ENCODE measurements at regions not wholly inside any gene's neighbourhood (a gene's known extent, or its start where the extent isn't known, plus 50 kb on each side); places are given as distances from the start of the nearest gene placed in this dataset.

DNA sequence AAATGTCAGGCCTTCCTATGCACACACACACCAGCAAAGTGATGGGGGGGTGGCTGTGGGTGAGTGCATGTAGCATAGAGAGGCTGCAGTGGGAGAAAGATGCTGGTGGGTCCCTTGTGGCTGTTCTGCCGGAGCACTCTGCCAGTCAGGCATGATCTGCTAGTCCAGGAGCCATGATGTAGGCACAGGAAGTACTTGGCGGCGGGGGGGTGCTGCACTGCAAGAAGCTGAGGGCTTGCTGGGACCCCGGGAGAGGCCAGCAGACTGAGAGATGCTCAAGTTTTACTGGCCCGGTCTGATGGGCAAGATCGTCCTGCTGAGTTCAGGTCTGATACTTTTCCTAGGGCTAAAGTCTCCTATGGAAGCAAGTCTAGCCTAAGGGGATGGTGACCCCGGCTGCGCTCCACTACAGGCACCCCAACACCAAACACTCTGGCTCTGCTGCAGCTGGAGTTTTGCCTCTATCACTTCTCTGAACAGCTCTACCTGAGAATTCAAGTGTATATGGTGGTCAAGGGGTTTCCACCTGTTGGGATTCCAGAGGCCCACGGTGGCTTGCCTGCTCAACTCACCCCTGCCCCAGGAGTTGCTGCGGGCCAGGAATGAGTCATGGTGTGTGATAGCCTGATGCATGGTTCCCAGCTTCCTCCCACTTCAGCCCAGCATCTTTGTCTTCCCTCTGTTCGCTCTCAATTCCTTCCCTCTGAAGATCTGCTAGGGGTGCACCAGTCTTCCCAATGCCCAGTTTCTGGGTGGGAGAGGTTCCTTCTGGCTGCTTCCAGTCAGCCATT is 971.8 kb upstream of the ADGRB3 start:
- DNase-seq (ENCODE audit: low spot score): no peak

DNA sequence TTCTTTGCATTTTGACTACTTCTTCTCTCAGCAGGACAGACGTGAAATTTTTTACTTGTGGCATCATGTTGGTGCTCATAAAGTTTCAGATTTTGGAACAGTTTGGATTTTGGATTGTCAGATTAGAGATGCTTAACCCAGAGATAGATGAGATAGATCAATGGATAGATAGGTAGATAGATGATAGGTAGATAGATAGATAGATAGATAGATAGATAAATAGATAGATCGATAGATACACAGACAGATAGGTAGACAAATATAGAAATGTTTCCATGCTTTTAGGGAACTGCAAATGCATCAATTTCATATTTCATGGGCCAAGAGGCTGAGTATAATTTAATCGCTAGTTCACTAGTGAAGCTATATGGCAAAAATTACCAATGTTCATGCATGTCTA is 981.5 kb upstream of the ADGRB3 start:
- DNase-seq (ENCODE audit: low spot score): no peak

DNA sequence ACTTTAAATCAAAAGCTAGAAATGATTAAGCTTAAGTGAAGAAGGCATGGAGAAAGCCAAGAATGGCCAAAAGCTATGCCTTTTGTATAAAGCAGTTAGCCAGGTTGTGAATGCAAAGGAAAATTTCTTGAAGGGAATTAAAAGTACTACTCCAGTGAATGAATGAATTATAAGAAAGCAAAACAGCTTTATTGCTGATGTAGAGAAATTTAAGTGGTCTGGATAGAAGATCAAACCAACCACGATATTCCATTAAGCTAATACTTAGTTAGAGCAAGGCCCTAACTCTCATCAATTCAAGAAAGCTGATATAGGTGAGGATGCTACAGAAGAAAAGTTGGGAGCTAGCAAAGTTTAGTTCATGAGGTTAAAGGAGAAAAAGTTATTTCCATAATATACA is 988.5 kb upstream of the ADGRB3 start:
- no peak for DNase-seq (ENCODE audit: low spot score)

DNA sequence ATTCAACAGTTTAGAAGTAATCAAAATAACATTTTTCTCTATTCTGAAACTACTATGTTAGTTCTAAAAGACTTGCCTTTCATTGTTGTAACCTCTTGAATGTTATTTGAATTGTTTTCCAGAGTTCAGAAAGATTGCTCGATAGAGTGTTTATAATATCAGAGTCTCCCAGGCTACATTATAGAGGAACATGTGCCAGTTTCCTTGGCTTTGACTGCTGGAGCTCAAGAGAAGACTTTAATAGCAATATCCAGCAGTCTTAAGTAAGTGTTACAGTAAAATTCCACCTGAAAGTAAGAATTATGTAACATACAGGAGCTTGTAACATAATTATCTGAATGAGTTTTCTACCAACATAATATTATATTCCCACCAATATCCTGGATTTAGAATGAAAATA is 991.8 kb upstream of the ADGRB3 start:
- DNase-seq (ENCODE audit: low spot score): no peak

DNA sequence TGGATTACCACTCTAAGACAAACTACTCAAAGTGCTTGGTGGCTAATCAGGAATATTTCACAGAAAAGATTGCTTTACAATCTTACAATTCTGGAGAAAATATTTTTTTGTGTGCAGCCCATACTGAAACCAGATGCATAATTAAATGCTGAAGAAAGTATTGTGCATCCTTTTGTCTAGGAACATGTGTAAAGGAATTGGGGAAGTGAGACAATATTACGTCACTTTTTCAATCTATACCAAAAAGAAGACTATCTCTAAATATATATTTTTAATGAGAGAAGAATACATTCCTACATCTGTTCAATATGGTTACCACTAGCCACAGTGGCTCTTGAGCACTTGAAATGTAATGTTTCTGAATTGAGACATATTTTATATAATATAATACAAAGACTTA is 992.5 kb upstream of the ADGRB3 start:
- no peak for DNase-seq (ENCODE audit: low spot score)

DNA sequence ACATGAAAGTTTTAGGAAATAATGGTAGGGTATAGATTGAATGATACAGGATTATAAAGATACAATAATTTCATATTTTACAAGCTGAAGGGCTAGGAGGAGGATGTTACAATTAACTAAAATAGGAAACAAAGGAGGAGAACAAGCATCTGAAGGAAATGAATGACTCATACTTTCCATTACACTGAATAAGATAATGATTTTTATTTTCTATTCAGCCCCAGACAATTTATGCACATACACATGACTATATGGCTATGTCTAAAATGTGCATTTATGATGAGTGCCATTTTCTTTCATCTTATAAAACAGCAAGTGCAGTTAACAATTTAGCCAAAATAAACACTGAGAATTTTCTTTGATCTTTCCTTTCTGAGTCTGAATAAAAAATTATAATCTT is 994.6 kb upstream of the ADGRB3 start:
- DNase-seq (ENCODE audit: low spot score): no peak

DNA sequence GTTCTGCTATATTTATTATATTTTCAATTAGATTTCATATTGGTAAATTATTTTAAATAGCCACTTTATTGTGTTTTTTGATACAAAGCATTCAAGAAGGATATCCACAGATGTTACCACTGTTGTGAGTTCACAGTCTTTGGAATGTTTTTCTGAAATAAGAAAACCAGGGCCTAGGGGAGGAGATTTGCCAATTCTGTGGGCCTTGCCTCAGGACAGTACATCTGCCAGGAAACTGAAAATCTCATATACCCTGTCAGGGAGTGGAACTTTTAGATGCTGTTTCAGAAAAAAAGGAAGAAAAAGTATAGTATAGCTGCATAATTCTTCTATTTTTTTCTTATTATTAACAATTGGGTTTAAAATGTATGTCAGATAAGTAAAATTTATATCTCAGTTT is 995.9 kb upstream of the ADGRB3 start:
- DNase-seq (ENCODE audit: low spot score): no peak

DNA sequence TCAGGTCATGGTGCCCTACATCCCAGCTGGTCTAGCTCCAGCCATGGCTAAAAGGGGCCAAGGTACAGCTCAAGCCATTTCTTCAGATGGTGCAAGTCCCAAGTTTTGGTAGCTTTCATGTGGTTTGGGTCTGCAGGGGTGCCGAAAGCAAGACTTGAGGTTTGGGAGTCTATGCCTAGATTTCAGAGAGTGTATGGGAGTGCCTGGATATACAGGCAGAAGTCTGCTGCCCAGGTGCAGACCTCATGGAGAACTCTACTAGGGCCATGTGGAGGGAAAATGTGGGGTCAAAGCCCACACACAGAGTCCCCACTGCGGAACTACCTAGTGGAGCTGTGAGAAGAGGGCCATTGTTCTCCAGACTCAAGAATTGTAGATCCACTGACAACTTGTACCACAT is 1000.9 kb upstream of the ADGRB3 start:
- no peak for DNase-seq (ENCODE audit: low spot score)

DNA sequence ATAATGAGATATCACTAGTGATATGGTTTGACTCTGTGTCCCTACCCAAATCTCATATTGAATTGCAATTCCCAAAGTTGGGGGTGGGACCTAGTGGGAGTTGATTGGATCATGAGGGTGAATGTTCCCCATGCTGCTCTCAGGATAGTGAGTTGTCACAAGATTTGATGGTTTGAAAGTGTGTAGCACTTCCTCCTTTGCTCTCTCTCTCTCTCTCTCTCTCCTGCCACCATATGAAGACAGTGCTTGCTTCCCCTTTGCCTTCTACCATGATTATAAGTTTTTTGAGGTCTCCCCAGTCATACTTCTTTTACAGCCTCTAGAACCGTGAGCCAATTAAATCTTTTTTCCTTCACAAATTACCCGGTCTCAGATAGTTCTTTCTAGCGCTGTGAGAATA is 1002.0 kb upstream of the ADGRB3 start:
- no peak for DNase-seq (ENCODE audit: low spot score)

DNA sequence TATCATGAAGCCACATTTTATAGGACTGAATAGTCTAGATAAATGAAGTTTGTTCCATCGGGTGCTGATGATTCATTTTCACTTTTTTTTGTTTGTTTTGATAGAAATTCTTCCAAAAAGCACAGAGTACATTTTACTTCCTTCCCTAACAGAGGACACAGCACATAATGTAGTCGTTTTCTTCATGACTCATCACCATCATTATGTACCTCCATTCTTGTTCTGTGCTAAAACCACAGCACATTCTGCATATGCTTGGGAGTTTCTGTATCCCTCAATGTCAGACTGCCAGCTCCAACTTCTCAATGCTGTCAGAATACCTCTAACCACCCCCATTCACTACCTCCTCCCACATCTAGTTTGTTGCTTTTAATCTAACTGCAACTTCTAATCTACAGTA is 1004.9 kb upstream of the ADGRB3 start:
- DNase-seq (ENCODE audit: low spot score): no peak

DNA sequence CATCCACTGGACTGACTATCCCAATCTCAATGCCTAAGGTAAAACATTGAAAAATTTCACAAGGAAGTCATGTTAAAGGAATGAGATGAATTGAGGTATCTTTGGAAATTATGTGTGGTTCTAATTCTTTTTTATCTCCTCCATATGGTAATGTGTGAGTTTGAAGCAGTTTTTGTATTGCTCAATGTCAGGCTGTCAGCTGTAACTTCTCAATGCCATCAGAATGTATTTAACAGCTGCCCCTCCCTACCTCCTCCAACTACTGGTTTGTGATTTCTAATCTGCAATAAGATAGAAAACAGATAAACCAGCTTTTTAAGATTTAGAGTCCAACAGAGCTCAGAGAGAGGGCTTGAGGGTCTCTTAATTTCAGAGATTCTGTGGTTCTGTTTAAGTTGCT is 1005.8 kb upstream of the ADGRB3 start:
- no peak for DNase-seq (ENCODE audit: low spot score)

DNA sequence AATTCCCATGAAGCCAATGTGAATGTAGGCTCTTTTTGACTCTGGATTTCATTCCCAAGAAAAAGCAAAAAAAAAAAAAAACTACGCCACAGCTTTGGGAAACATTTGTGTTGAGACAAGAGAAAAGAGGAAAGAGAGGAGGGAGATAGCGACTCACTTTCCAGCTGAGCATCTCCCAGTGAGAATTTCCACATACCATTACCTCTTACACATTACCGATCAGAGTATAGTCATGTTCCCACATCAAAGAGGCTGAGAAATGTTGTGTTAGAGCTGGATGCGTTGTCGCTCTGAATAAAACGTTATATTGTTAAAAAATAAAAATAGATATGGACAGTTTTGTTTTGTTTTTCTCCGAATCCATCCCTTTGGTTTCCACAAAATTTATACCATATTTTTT is 1019.3 kb upstream of the ADGRB3 start:
- no peak for DNase-seq (ENCODE audit: low spot score)

DNA sequence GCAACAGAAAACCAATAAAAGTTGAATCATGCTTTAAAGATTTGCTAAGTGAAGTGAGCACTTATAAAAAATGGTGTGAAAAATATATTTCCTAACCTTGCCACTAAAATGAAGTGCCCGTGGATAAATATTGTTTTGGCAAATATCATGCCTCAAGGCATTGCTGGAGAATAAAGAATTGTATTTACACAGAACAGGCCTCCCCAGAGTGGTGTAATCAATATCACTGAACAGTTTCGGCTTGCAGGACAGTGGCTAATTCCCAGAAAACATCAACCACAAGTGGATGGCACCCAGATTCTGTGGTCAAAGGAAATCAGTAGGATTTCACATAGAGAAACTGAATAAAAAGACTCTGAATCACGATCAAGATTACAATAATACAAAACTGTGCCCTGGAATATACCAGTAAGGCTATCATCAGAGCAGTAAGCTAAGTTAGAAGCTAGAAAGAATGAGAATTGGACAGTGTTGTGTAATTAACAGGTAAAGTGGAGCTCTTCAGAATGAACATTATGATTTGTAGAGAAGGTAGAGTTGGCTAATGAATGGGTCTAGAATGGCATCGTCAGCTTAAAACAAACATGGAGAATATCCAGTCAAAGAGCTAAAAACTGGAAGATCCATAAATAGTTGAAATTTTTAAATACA is 1026.9 kb upstream of the ADGRB3 start:
- DNase-seq (ENCODE audit: low spot score): no peak

DNA sequence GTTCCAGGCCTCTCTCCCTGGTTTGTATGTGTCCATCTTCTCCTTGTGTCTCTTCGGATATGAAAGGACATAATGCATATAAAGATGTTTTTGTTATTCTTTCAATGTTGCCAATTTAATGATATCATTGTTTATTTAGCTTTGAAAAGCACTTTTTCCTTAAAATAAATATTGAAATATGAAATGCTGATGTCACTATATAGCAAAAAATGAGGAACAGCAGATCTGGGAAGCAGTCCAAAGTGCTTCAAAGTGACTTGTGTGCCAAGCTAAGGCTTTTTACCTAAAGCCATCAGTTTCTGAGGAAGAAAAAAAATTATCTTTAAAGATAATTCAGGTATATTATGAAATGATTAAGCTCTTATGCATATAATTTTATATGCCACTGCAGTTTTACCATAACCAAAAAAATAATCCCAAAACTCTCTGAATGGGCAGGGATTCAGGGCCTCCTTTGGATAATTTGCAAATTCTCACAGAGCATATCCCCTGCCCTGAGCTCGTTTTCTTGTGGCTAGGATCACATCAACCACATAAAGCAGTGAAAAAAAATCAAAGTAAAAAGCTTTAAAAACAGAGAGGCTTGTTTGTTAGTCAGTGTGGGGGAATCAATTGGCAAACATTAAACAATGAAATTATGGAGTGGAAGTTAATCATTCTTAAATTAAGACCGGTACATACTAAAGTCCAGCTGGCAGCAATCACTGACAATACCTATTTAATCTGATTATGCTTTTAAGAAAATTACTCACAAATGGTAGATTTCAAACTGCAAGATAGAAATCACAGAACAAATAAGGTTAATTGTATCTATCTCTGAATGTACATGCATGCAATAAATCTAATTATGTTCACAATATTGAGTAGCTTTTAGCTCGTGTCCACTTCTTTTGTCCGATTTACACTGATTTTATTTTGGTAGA is 1027.9 kb upstream of the ADGRB3 start:
- DNase-seq (ENCODE audit: low spot score): no peak

DNA sequence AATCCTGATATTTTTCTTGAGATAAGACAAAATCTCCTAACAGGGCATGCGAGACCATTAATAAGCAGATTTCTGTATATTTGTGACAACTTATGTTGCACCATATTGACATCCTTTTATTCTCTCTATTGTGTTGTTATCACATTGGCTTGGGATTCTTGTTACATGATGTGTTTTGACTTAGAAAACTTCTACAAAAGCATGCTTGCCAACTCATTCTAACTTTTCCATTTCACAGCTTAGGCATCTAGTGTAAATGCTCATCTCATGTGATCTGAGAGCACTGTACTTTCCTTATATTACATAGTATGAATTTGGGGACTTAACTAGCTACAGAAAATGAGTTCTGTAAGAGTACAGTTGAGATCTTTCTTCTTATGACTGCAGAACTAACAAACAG is 1040.7 kb upstream of the ADGRB3 start:
- no peak for DNase-seq (ENCODE audit: low spot score)

DNA sequence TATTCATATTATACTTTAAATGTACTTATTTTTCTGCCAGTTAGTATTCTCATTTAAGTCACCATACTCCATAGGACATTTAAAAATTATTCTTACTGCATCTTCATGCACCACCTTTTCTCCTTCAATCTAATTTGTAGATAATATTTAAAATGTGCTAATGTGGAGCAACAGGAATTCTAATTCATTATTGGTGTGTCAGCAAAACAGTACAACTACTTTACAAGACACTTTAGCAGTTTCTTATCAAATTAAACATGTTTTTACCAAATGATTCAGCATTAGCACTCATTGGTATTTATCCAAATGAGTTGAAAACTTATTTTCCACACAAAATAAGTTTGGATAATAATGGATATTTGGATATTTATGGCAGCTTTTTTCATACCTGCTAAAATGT is 1041.8 kb upstream of the ADGRB3 start:
- no peak for DNase-seq (ENCODE audit: low spot score)

DNA sequence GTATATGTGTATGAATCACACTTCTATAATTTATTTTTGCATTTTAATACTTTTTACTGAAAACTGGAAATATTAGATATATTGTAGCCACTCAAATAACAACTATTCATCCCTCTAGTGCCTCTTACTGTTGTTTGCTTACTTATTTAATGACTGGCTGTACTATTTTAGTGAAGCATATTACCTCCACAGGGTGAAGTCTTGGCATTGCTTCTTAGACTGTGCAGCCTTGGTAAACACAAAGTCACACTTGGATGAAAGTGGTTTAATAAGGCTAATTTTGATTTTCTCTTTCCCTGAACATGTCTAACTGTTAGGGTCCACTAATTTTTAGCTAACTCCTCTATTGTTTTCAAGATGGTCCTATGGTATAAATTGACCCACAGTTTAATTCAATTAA is 1043.2 kb upstream of the ADGRB3 start:
- no peak for DNase-seq (ENCODE audit: low spot score)

DNA sequence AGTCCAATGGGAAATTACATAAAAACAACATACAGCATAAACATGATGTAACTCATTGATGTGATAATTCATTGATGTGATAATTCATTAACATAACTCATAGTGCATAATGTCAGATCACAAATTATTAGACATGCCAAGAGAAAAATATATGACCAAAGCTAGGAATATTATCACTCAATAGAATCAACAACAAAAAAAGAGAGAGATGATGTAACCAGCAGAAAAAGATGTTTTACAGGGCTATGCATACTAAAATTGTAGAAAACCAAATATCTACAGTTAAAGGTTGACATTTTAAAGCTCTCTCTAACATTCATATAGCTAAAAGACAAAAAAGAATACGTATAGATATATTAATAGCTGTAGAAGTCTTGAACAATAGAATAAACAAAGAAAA is 1067.2 kb upstream of the ADGRB3 start:
- DNase-seq (ENCODE audit: low spot score): no peak

DNA sequence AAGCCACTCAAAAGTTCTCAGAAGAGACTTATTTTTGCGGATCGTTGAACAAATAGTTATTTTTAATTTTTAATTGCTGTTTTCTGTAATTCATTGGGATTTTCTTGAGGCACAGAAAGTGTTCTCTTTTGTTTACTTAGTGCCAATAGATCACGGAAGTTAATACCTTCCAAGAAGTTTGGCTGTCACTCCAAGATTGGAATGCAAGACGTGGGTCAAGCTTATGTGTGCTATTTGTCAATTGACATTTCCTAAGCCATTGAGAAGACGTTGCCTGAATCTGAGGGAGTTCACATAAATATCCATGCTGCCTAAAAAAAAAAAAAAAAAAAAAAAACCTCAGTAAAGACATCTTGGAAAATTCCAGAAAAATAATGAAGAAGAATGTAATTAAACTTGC is 1071.4 kb upstream of the ADGRB3 start:
- no peak for DNase-seq (ENCODE audit: low spot score)

DNA sequence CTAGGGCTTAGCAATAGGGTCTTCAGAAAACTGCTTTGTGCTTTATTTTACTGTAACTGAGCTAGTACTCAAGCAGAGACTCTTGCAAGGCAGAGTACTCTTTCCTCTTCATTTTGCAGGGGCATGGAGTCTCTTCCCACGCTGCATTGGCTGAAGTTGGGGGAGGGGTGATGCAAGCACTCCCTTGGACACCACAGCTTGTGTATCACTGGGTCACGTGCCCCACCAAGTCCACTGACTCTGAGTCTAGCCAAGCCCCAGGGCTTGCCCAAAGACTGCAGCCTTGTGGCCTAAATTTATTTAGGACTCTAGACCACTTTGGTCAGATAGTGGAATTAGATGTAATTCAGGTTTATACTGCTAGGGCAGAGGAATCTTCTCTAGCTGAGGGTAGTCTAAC is 1075.0 kb upstream of the ADGRB3 start:
- DNase-seq (ENCODE audit: low spot score): no peak

DNA sequence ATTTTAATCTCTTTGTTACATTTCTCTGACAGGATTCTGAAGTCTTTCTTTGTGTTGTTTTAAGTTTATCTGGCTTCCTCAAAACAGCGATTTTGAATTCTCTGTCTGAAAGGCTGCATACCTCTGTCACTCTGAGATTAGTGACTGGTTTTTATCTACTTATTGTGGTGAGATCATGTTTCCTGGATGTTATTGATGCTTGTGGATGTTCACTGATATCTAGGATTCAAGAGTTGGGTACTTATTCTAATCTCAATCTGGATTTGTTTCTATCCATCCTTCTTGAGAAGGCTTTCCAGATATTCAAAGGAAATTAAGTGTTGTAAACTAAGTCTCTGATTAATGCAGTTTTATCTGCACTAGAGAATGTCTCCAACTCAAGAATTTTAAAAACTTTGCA is 1076.1 kb upstream of the ADGRB3 start:
- DNase-seq (ENCODE audit: low spot score): no peak

DNA sequence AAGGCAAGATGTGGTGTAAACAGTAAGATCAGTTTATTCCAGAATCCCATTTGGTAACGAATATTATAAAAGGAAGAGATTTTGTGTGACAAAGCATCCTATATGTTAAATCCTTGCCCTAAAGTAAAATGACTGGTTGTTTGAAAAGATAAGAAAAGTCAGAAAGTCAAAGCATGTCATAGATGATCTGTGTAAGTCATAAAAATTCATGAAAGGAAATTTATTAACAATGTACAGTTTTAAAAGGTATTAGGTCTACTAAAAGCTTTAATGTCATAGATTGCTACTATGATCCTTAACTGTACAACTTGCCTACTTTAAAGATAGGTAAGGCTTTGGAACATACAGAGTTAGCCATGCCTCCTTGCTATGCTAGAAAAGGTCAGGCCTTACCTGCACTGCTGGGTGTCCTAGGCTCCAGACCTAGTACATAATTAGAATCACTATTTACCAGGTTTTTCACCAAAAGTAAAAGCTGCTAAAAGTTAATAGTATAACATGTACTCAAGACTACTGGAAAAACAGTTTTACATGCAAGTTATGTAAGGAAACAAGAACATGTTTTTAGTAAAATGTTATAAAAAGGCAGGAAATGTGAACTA is 1090.1 kb upstream of the ADGRB3 start:
- no peak for DNase-seq (ENCODE audit: low spot score)

DNA sequence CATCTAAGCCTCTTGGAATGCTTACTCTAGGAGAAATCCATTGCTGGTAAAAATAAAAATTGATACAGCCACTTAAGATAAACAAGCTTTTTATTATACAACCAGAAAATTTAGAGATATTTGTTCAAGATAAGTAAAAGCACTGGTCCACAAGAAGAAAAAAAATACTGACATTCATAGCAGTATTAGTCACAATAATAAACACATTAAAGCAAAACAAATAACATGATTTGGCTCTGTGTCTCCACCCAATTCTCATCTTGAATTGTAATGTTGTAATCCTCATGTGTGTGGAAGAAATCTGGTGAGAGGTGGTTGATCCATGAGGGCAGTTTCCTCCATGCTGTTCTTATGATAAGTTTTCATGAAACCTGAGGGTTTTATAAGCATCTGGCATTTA is 1093.5 kb upstream of the ADGRB3 start:
- DNase-seq (ENCODE audit: low spot score): no peak

Measured in hepatic stellate cell (primary cell).